SJCRH30 (cell line): ENCODE measurements at regions not wholly inside any gene's neighbourhood (a gene's known extent, or its start where the extent isn't known, plus 50 kb on each side); places are given as distances from the start of the nearest gene placed in this dataset.

Experiments used
- DNase-seq, 2 experiments: peaks; one replicate each; pipeline ENCODE4 v3.0.0-alpha.2; 2015 to 2020
- H3K27ac ChIP-seq: fragments of 250-450 bp; sonication (Bioruptor Pico); 2 replicates; pipeline ENCODE4 v1.5.1; 2020; ENCODE audit warnings: mild to moderate bottlenecking, moderate library complexity
- H3K27me3 ChIP-seq: fragments of 250-450 bp; sonication (Bioruptor Pico); 2 replicates; pipeline ENCODE4 v1.5.1; 2020; ENCODE audit warnings: mild to moderate bottlenecking, moderate library complexity
- H3K36me3 ChIP-seq: fragments of 250-450 bp; sonication (Bioruptor Pico); 2 replicates; pipeline ENCODE4 v1.5.1; 2020; ENCODE audit warnings: mild to moderate bottlenecking, moderate library complexity
- H3K4me1 ChIP-seq: fragments of 250-450 bp; sonication (Bioruptor Pico); 2 replicates; pipeline ENCODE4 v1.5.1; 2020; ENCODE audit warnings: mild to moderate bottlenecking, moderate library complexity
- H3K4me3 ChIP-seq: fragments of 250-450 bp; sonication (Bioruptor Pico); 2 replicates; pipeline ENCODE4 v1.5.1; 2020; ENCODE audit warnings: mild to moderate bottlenecking, moderate library complexity
- H3K9me3 ChIP-seq: fragments of 250-450 bp; sonication (Bioruptor Pico); replicated peaks from 2 replicates; pipeline ENCODE4 v1.5.1; 2020; ENCODE audit warnings: mild to moderate bottlenecking, moderate library complexity

DNA sequence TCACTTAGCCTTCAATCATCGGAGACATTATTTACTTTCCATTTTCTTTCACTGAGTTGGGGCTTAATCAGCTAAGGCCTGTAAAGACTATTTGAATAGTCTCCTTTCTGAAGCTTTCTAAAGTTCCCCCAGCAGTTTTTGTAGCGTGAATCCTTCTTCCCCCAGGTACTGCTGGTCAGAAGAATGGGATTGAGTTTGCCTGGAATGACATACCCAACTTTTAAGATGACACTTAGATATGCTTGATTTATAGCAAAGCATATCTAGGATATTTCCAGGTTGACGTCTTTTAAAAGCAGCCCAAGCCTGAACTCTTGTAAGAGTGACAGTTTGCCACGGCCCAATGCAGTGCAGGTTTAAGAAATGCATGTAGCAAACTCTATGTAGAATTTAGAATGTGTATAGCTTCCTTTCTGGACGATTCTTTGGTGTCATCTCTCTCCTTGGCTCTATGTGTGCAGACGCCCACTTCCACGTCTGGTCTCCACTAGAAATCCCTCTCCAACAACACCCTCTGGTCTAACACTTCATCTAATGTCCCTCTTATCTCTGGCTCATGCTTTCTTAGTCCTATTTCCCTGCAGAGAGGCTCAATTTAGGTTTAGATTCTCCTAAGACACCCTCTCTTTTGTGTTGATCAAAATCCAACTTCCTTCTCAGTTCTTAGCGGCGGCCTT is 175.0 kb upstream of the CYRIA start:
- H3K4me1 ChIP-seq = no peaks in the 10 kb centered on the region
- no peaks in the 10 kb centered on the region for H3K9me3 ChIP-seq
- no peaks in the 10 kb centered on the region for H3K36me3 ChIP-seq
- no peak overlapping the region for H3K4me3 ChIP-seq
- DNase-seq = no peak
- no peak overlapping the region for H3K27ac ChIP-seq
- peaks cover 3% of the 10 kb centered on the region; the same call in 1 of the 2 replicates for H3K27me3 ChIP-seq

DNA sequence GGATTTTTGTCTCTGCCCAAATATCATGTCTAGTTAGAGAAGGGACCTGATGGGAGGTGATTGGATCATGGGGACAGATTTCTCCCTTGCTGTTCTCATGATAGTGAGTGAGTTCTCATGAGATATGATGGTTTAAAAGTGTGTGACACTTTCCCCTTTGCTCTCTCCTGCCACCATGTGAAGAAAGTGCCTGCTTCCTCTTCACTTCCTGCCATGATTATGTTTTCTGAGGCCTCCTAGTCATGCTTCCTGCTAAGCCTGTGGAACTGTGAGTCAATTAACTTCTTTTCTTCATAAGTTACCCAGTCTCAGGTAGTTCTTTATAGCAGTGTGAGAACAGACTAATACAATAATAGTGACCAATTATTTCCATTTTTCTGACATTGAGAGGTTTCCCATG is 167.3 kb upstream of the CYRIA start:
- no peak overlapping the region for H3K27ac ChIP-seq
- peaks cover 4% of the 10 kb centered on the region for H3K27me3 ChIP-seq
- H3K4me1 ChIP-seq = no peaks in the 10 kb centered on the region
- H3K9me3 ChIP-seq = 0 out of 2 replicates have a peak, but pooled peaks cover 2% of the 10 kb centered on the region
- DNase-seq = no peak
- no peak overlapping the region for H3K4me3 ChIP-seq
- H3K36me3 ChIP-seq = no peaks in the 10 kb centered on the region

DNA sequence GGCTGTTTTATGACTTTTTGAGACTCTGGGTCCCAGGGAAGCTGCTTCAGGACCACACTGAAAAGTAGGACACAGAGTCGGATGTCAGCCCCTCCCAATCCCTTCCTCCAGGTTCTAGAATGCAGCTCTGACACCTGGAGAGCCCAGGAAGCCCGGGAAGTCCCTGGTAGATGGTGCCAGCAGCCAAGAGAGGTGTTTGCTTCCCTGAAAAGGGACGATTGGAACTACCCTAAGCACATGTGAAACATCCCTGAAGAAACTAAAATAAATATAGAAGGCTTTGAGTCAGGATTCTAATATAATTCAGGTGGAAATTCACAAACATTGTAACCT is 163.2 kb upstream of the CYRIA start:
- H3K9me3 ChIP-seq = 0 out of 2 replicates have a peak, but pooled peaks cover 2% of the 10 kb centered on the region
- no peak overlapping the region for H3K4me3 ChIP-seq
- no peaks in the 10 kb centered on the region for H3K36me3 ChIP-seq
- no peaks in the 10 kb centered on the region; the same call in 1 of the 2 replicates for H3K27me3 ChIP-seq
- H3K4me1 ChIP-seq = no peaks in the 10 kb centered on the region
- no peak for DNase-seq
- no peak overlapping the region for H3K27ac ChIP-seq

DNA sequence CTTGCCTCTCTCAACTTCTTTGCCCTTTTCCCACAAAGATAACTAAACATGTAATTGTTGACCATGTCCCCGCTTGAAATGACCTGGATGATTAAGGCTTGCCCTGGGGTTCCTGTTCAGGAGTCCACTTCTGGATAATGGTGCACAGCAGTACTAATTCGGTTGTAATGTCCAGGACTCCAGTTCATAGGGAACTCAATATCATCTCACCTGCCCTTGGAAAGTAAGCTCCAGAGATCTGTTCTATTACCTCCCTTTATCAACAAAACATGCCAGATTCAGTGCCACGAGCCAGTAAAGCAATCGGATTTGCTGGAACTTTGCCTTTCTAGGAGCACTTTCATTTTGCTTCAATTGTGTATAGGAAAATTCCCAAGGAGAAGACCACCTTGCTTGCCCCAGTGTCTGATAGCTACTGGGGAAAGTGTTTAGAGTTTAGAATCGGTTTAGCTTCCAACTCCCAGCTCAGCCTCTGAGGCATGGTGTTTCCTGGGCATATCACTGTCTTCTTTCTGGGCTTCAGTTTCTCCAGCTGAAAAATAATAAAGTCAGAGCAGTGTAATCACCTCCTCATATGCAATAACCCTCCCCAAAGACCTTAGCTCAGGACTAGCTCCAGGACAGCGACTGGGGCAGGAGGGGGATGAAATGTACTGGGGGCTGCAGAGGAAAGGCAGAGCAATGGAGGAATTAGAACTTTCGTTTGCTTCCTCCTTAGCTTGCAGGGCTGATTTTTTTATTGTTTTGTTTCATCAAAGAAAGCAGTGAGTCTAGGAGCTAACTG is 162.6 kb upstream of the CYRIA start:
- no peak overlapping the region for H3K27ac ChIP-seq
- H3K9me3 ChIP-seq = 0 out of 2 replicates have a peak, but pooled peaks cover 2% of the 10 kb centered on the region
- H3K36me3 ChIP-seq = no peaks in the 10 kb centered on the region
- no peak for DNase-seq
- no peaks in the 10 kb centered on the region; the same call in 1 of the 2 replicates for H3K27me3 ChIP-seq
- no peak overlapping the region for H3K4me3 ChIP-seq
- no peaks in the 10 kb centered on the region for H3K4me1 ChIP-seq

DNA sequence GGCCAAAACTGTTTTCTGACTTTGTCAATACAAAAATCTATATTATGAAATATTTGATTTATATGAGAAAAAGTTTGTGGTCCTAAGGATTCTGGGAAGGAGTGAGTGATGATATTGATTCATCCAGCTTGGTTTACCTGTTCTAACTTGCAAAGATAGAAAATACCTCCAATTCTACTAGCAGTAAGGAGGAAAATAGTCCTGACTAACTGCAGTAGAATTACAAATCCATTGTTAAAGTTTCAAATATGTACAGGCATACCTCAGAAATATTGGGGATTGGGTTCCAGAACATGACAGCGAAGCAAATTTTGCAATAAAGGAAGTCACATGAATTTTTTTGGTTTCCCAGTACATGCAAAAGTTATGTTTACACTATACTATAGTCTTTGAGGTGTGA is 158.8 kb upstream of the CYRIA start:
- Histone ChIP-seq H3K36me3 (no peaks in the 10 kb centered on the region), H3K9me3 (no peaks in the 10 kb centered on the region), H3K4me1 (no peaks in the 10 kb centered on the region), H3K4me3 (no peak overlapping the region), H3K27me3 (no peaks in the 10 kb centered on the region), H3K27ac (no peak overlapping the region)
- no peak for DNase-seq

DNA sequence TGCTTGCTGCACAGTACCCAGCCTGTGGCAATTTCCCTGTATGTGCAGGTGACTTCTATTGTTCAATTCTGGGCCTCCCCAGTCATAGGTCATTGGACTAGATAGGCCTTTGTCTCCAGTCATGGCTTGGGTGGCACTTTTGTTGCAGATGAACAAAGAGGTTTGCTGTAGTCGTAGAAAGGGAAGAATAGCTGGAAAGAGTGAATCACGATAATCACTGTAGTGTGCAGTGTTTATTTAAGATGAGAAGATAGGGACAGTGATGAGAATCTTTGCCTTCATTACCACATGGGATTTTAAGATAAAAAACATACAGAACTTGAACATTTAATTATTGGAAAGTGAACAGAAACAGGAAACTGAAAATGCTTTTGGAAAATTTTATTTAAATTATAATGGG is 156.1 kb upstream of the CYRIA start:
- no peaks in the 10 kb centered on the region for H3K36me3 ChIP-seq
- H3K27ac ChIP-seq = no peak overlapping the region
- H3K27me3 ChIP-seq = no peaks in the 10 kb centered on the region
- no peaks in the 10 kb centered on the region for H3K4me1 ChIP-seq
- no peak for DNase-seq
- no peaks in the 10 kb centered on the region for H3K9me3 ChIP-seq
- no peak overlapping the region for H3K4me3 ChIP-seq

DNA sequence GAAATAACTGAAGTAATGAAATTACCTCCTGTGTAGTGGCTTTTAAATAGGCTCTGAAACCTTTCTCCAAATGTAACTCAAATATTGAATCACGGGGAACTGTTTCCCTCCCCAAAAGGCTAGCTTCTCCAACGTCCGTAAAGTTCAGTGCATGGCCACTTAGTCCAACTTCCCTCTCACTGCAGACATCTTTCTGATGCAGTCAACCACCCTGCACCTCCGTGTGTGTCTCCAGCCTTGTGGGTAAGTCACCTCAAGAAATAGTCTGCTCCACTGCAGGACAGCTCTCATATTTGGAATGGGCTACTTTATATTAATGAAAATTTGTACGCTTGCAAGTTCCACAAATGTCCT is 152.5 kb upstream of the CYRIA start:
- Histone ChIP-seq H3K4me1 (no peaks in the 10 kb centered on the region), H3K27ac (no peak overlapping the region), H3K4me3 (no peak overlapping the region), H3K27me3 (no peaks in the 10 kb centered on the region), H3K9me3 (no peaks in the 10 kb centered on the region), H3K36me3 (no peaks in the 10 kb centered on the region)
- no peak for DNase-seq

DNA sequence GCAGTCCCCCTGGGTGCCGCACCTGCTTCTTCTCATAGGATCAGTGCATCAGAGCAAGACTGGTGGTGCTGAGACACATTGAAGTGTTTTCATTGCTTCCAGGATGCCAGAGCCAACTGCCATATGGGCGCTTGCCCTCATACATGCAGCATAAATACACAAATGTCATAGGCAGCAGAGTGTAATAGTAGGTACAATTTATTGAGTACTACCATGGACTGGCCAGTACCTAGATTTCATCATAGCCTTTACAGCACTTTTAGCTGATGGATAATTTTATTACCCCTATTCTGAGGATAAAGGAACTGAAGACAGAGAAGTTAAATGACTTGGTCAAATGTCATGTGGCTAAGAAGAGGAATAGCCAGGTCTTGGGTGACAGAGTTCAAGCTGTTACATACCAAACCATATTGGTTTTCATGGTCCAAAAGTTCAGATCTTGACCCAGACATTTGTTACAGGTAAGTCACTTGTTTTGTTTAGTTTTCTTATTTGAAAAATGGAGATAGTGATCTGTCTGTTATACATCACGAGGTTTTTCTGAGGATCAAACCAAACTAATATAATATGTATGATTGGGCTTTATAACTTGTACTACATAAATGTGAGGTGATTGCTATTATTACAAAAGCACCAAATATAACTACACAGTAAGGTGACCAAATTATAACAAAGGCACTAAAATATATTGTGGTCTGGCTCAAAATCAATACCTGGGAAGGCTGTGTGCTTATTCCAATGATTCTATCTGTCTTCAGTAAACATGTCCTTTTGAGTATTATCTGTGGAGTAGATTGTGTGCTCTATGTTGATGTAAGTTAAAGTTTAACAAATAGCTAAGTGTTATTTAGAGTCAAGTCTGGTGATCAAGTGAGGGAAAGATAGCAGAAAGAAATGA is 151.9 kb upstream of the CYRIA start:
- Histone ChIP-seq H3K4me1 (no peaks in the 10 kb centered on the region), H3K4me3 (no peak overlapping the region), H3K27ac (no peak overlapping the region), H3K36me3 (no peaks in the 10 kb centered on the region), H3K9me3 (no peaks in the 10 kb centered on the region), H3K27me3 (no peaks in the 10 kb centered on the region)
- no peak for DNase-seq

DNA sequence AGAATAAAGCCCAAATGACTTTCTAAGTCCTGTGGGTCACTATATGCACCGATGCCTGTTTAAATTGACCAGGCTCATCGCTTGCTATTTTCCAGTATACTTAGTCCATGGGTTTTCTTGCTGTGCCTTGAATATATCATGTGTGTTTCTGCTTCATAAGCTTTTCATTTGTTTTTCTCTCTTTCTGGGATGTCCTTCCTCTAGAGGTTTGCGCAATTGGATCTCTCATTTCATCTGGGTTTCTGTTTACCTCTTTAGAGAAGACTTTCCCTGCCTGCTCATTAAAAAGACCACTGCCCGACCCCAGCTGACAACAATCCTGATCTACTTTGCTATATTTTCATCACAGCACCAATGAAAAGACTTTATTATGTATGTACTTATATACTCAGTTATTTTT is 150.9 kb upstream of the CYRIA start:
- no peak for DNase-seq
- Histone ChIP-seq H3K4me3 (no peak overlapping the region), H3K27ac (no peak overlapping the region), H3K9me3 (no peaks in the 10 kb centered on the region), H3K27me3 (no peaks in the 10 kb centered on the region), H3K36me3 (no peaks in the 10 kb centered on the region), H3K4me1 (no peaks in the 10 kb centered on the region)

DNA sequence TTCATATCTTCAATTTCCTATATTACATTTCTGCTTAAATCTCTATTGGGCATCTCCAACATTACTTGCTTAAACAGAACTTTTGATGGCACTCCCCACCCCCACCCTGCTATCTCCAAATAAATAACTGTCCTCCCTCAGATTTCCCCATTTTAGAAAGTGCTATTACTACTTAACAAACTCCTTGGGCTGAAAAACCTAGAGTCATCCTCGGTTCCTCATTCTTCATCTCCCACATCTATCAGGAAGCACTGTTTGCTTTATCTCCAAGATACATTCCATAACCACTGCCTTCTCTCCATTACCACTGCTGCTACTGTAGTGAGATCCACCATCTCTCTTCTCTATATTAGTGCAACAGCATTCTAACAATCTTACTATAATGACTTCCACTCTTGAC is 150.4 kb upstream of the CYRIA start:
- H3K9me3 ChIP-seq = no peaks in the 10 kb centered on the region
- DNase-seq = no peak

DNA sequence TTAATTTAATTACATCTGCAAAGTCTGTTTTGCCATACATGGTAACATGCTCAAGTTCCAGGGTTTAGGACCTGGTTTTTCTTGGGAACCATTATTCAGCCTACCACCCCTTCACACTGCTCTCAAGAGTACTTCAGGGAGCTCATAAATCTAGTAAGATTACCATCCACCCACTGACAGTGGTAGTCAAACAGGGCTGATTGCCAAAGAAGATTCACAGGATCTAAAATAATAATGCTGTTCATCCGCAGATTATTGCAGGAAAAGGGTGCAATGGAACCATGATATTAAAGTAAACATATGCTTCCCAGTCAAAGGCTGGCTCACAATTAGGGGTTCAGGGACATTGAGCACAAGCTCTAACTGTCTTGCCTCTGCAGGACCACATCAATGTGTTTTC is 148.0 kb upstream of the CYRIA start:
- no peak for DNase-seq
- Histone ChIP-seq H3K9me3 (no peaks in the 10 kb centered on the region), H3K4me1 (no peaks in the 10 kb centered on the region), H3K27me3 (0 out of 2 replicates have a peak, but pooled peaks cover 1% of the 10 kb centered on the region), H3K36me3 (no peaks in the 10 kb centered on the region), H3K27ac (no peak overlapping the region), H3K4me3 (no peak overlapping the region)

More for the DNA sequence above, 150.4 kb upstream of the CYRIA start:
- Histone ChIP-seq H3K4me3 (no peak overlapping the region), H3K27me3 (no peaks in the 10 kb centered on the region), H3K27ac (no peak overlapping the region), H3K36me3 (no peaks in the 10 kb centered on the region), H3K4me1 (no peaks in the 10 kb centered on the region)

DNA sequence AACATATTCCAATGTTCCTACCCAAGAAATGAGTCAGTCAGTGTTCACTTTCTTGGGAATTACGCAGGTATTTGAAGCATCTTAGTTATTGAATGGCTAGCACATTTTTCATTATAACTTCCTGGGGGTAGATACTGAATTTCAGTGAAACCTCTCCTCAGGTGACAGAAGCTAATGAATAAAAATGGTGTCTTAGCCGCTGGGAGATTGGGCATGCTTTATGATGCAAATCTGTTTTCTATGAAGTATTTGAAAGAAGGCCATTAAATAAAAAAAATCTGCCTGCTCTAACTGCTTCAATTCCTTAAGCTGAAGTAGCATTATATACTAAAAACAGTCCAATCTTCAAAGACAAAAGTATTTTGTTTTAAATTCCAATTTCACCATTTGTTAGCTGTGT is 132.8 kb upstream of the CYRIA start:
- Histone ChIP-seq H3K36me3 (no peaks in the 10 kb centered on the region), H3K4me1 (no peaks in the 10 kb centered on the region), H3K27me3 (no peaks in the 10 kb centered on the region), H3K27ac (no peak overlapping the region), H3K4me3 (no peak overlapping the region), H3K9me3 (no peaks in the 10 kb centered on the region)
- no peak for DNase-seq

DNA sequence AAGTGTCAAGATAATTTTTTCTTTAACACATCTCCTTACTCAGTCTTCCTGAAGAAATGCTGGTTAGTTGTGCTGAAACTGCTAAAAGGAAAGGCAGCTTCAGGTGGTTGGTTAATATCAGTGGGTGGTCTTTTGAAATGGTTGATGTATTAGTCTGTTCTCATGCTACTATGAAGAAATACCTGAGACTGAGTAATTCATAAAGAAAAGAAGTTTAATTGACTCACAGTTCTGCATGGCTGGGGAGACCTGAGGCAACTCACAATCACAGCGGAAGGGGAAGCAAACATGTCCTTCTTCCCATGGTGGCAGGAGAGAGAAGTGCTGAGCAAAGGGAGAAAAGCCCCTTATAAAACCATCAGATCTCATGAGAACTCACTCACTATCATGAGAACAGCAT is 125.9 kb upstream of the CYRIA start:
- H3K4me3 ChIP-seq = no peak overlapping the region

DNA sequence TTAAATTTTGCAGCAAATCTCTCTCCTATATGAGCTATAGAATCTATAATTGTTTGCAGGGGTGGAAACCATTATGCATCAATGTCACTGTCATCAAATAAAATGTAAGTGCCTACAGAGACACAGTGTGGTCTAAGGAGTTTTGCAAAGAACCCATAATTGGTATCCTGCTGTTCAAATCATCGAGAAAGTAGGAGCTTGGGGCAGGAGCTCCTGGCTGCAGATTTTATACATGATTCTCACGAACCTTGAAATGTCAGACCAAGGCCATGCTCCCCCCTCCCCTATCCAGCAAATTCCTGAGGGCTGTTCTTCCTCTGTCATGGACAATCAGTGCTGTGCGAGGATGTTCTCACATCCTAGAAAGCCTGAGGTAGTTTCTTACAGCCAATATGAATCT is 119.5 kb upstream of the CYRIA start:
- no peaks in the 10 kb centered on the region for H3K36me3 ChIP-seq
- no peak overlapping the region for H3K4me3 ChIP-seq
- no peak overlapping the region for H3K27ac ChIP-seq
- 0 out of 2 replicates have a peak, but pooled peaks cover 2% of the 10 kb centered on the region for H3K9me3 ChIP-seq
- no peak for DNase-seq
- no peaks in the 10 kb centered on the region for H3K4me1 ChIP-seq
- H3K27me3 ChIP-seq = no peaks in the 10 kb centered on the region; the same call in 1 of the 2 replicates

More for the DNA sequence above, 125.9 kb upstream of the CYRIA start:
- Histone ChIP-seq H3K27me3 (no peaks in the 10 kb centered on the region; the same call in 1 of the 2 replicates), H3K9me3 (no peaks in the 10 kb centered on the region), H3K36me3 (no peaks in the 10 kb centered on the region), H3K27ac (no peak overlapping the region), H3K4me1 (no peaks in the 10 kb centered on the region)
- DNase-seq = no peak

DNA sequence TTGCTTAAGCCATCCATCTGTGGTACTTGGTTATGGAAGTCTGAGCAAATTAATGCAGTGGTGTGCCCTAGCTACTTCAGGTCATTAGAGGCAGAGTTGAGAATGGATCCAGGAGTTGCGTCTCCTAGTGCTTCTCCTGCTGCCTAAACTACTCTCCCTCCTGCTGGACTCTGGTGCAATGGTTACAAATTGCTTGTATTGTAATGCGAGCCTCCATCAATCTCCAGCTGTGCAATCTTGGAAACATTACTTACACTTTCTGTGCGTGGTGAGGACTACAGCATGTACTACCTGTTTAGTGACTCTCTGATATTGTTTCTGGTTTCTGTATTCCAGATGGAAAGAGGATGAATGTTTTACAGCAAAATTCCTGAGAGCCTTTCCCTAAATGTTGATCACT is 119.0 kb upstream of the CYRIA start:
- no peaks in the 10 kb centered on the region for H3K4me1 ChIP-seq
- no peak overlapping the region for H3K27ac ChIP-seq
- H3K9me3 ChIP-seq = 0 out of 2 replicates have a peak, but pooled peaks cover 2% of the 10 kb centered on the region
- H3K4me3 ChIP-seq = no peak overlapping the region
- H3K36me3 ChIP-seq = no peaks in the 10 kb centered on the region
- DNase-seq = no peak
- H3K27me3 ChIP-seq = no peaks in the 10 kb centered on the region; the same call in 1 of the 2 replicates
